ENCODE measurements at regions not wholly inside any gene's neighbourhood (a gene's known extent, or its start where the extent isn't known, plus 50 kb on each side); places are given as distances from the start of the nearest gene placed in this dataset.

GRCh38 chr3:188060264-188060835 is 93.6 kb upstream of the LPP start:
- Histone ChIP-seq H3K27ac (no peak overlapping the region), H3K4me1 (ENCODE audit: control insufficient read depth in 1 of 2, insufficient read depth in 1 of 2, low read depth in 1 of 2, low read length in 1 of 2) (peaks cover 6 to 11% of the 10 kb centered on the region in 2 experiments), H3K27me3 (no peaks in the 10 kb centered on the region), H3K36me3 (no peaks in the 10 kb centered on the region), H3K9me3 (no peaks in the 10 kb centered on the region), H3K4me3 (ENCODE audit: low read depth in 1 of 2, low read length in 1 of 2) (no peak overlapping the region)
- no peak for TF ChIP-seq CTCF (IDR thresholded peaks at IDR 0.05)

- no peak overlapping the region for H3K27ac ChIP-seq
- peaks cover 12 to 15% of the 10 kb centered on the region in 2 experiments for H3K4me1 ChIP-seq (ENCODE audit: control insufficient read depth in 1 of 2, insufficient read depth in 1 of 2, low read depth in 1 of 2, low read length in 1 of 2)
- H3K36me3 ChIP-seq, result no peaks in the 10 kb centered on the region
- H3K4me3 ChIP-seq (ENCODE audit: low read depth in 1 of 2, low read length in 1 of 2), result no peak overlapping the region
- no peaks in the 10 kb centered on the region for H3K27me3 ChIP-seq
- no peak for TF ChIP-seq CTCF (IDR thresholded peaks at IDR 0.05)
- no peaks in the 10 kb centered on the region for H3K9me3 ChIP-seq
These were observed 93.0 kb upstream of the LPP start for GRCh38 chr3:188060840-188061544.

- Histone ChIP-seq H3K36me3 (no peaks in the 10 kb centered on the region), H3K27me3 (no peaks in the 10 kb centered on the region), H3K4me1 (ENCODE audit: control insufficient read depth in 1 of 2, insufficient read depth in 1 of 2, low read depth in 1 of 2, low read length in 1 of 2) (peaks cover 25 to 27% of the 10 kb centered on the region in 2 experiments), H3K4me3 (ENCODE audit: low read depth in 1 of 2, low read length in 1 of 2) (no peak overlapping the region), H3K9me3 (no peaks in the 10 kb centered on the region), H3K27ac (no peak overlapping the region)
- no peak for TF ChIP-seq CTCF (IDR thresholded peaks at IDR 0.05)
These were observed 91.7 kb upstream of the LPP start for GRCh38 chr3:188062216-188062615.

- no peak for TF ChIP-seq CTCF (IDR thresholded peaks at IDR 0.05)
- Histone ChIP-seq H3K27me3 (no peaks in the 10 kb centered on the region), H3K27ac (no peak overlapping the region), H3K4me3 (ENCODE audit: low read depth in 1 of 2, low read length in 1 of 2) (no peak overlapping the region), H3K9me3 (no peaks in the 10 kb centered on the region), H3K4me1 (ENCODE audit: control insufficient read depth in 1 of 2, insufficient read depth in 1 of 2, low read depth in 1 of 2, low read length in 1 of 2) (peaks cover 34 to 38% of the 10 kb centered on the region in 2 experiments), H3K36me3 (no peaks in the 10 kb centered on the region)
These were observed 89.0 kb upstream of the LPP start for GRCh38 chr3:188064831-188065493.

- TF ChIP-seq CTCF (IDR thresholded peaks at IDR 0.05), result no peak
- H3K27ac ChIP-seq, result peak overlapping the region; percentile 43
- no peak overlapping the region for H3K4me3 ChIP-seq (ENCODE audit: low read depth in 1 of 2, low read length in 1 of 2)
- H3K9me3 ChIP-seq, result no peaks in the 10 kb centered on the region
- no peaks in the 10 kb centered on the region for H3K36me3 ChIP-seq
- H3K4me1 ChIP-seq (ENCODE audit: control insufficient read depth in 1 of 2, insufficient read depth in 1 of 2, low read depth in 1 of 2, low read length in 1 of 2), result peaks cover 41 to 47% of the 10 kb centered on the region in 2 experiments
- H3K27me3 ChIP-seq, result no peaks in the 10 kb centered on the region
These were observed 87.8 kb upstream of the LPP start for GRCh38 chr3:188066141-188066540.

Measured in neutrophil (primary cell).